G401.6 (cell line): ENCODE measurements at regions not wholly inside any gene's neighbourhood (a gene's known extent, or its start where the extent isn't known, plus 50 kb on each side); places are given as distances from the start of the nearest gene placed in this dataset.
"Not testable (repeated sequence)": the region's sequence is repeated elsewhere in the genome, so short reads cannot be mapped to it uniquely, and the experiment has no call there.

Source experiments
- FAIRE-seq: peaks from 2 replicates; lab custom pipeline; 2012; peaks lifted over from hg19 to GRCh38; lab: Jason Lieb, UNC

GRCh38 chr3:181330257-181330656 is 340.7 kb upstream of the DNAJC19 start:
- no peak for FAIRE-seq

GRCh38 chr3:181329024-181329423 is 339.5 kb upstream of the DNAJC19 start:
- FAIRE-seq = no peak

- FAIRE-seq = no peak
These were observed 338.8 kb upstream of the DNAJC19 start for GRCh38 chr3:181328346-181328745.

- FAIRE-seq = no peak
These were observed 337.8 kb upstream of the DNAJC19 start for GRCh38 chr3:181327349-181327748.

- FAIRE-seq = no peak
These were observed 337.2 kb upstream of the DNAJC19 start for GRCh38 chr3:181326637-181327223.

- FAIRE-seq = not testable (repeated sequence)
These were observed 335.0 kb upstream of the DNAJC19 start for GRCh38 chr3:181324516-181324915.

GRCh38 chr3:181318321-181318720 is 328.8 kb upstream of the DNAJC19 start:
- FAIRE-seq = no peak

GRCh38 chr3:181317508-181317907 is 328.0 kb upstream of the DNAJC19 start:
- no peak for FAIRE-seq

- no peak for FAIRE-seq
These were observed 326.9 kb upstream of the DNAJC19 start for GRCh38 chr3:181316482-181316881.

- no peak for FAIRE-seq
These were observed 323.8 kb upstream of the DNAJC19 start for GRCh38 chr3:181313335-181313734.

- FAIRE-seq = no peak
These were observed 321.6 kb upstream of the DNAJC19 start for GRCh38 chr3:181311186-181311585.

GRCh38 chr3:181302960-181303359 is 313.4 kb upstream of the DNAJC19 start:
- FAIRE-seq = no peak

- no peak for FAIRE-seq
These were observed 310.5 kb upstream of the DNAJC19 start for GRCh38 chr3:181300033-181300432.

GRCh38 chr3:181298421-181298820 is 308.9 kb upstream of the DNAJC19 start:
- FAIRE-seq = no peak

GRCh38 chr3:181292984-181293383 is 303.4 kb upstream of the DNAJC19 start:
- no peak for FAIRE-seq

GRCh38 chr3:181290941-181291340 is 301.4 kb upstream of the DNAJC19 start:
- no peak for FAIRE-seq

- FAIRE-seq = no peak
These were observed 299.8 kb upstream of the DNAJC19 start for GRCh38 chr3:181289306-181289705.

GRCh38 chr3:181288145-181288544 is 298.6 kb upstream of the DNAJC19 start:
- no peak for FAIRE-seq

- FAIRE-seq = no peak
These were observed 289.7 kb upstream of the DNAJC19 start for GRCh38 chr3:181279239-181279565.

GRCh38 chr3:181278468-181279238 is 289.1 kb upstream of the DNAJC19 start:
- no peak for FAIRE-seq

- FAIRE-seq = no peak
These were observed 286.9 kb upstream of the DNAJC19 start for GRCh38 chr3:181276358-181276896.

GRCh38 chr3:181274025-181274424 is 284.5 kb upstream of the DNAJC19 start:
- no peak for FAIRE-seq

- FAIRE-seq = no peak
These were observed 277.8 kb upstream of the DNAJC19 start for GRCh38 chr3:181267312-181267711.

GRCh38 chr3:181265750-181266333 is 276.3 kb upstream of the DNAJC19 start:
- FAIRE-seq = no peak
